Vagina (tissue), 2 donors: ENCODE measurements at regions not wholly inside any gene's neighbourhood (a gene's known extent, or its start where the extent isn't known, plus 50 kb on each side); places are given as distances from the start of the nearest gene placed in this dataset.

ENCODE experiments used
- CTCF ChIP-seq, 3 experiments: fragments of 450-650 bp in 2 of 3; fragments of 200-600 bp in 1 of 3; sonication (generic) in 1 of 3; IDR thresholded peaks; one replicate each; pipeline ENCODE4 v1.5.1; 2017 to 2019; ENCODE audit warnings: antibody characterized with exemption in 3 of 3, mild to moderate bottlenecking in 2 of 3, moderate library complexity in 2 of 3
- POLR2A ChIP-seq, 2 donors: fragments of 450-650 bp; IDR thresholded peaks; one replicate each; pipeline ENCODE4 v1.6.1; 2017; ENCODE audit warnings: antibody characterized with exemption in 2 of 2, mild to moderate bottlenecking in 2 of 2, moderate library complexity in 2 of 2
- POLR2AphosphoS5 ChIP-seq, 2 donors: sonication (generic); formaldehyde crosslinking; IDR thresholded peaks; one replicate each; pipeline ENCODE4 v1.9.0; 2017; ENCODE audit warnings: antibody characterized with exemption in 2 of 2, mild to moderate bottlenecking in 2 of 2, low read depth in 1 of 2; ENCODE audit not compliant: insufficient read depth in 1 of 2

DNA sequence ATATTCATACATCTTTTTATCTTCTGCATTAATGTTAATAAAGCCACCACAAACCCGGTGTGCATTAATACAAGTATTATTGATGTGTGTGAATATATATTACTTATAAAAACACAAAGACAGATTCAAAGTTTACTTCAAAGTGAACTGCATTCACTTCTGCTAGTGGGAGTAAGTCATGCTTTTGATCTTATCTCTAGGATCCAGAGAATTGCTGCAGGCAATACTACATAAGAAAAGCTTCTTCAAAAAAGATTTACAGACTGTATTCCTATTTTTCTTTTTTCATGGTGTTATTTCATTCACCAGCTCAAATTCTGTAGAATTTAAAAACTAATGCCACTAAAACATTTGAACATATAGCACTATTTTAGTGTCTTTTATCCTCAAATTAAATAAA, 87.5 kb upstream of the CBLB start:
- TF ChIP-seq CTCF (IDR thresholded peaks at IDR 0.05) (no peak), POLR2A (IDR thresholded peaks at IDR 0.05) (no peak), POLR2AphosphoS5 (IDR thresholded peaks at IDR 0.05; ENCODE audit: insufficient read depth in 1 of 2, low read depth in 1 of 2) (no peak)
